Left kidney (tissue), 1 donor: ENCODE measurements at regions not wholly inside any gene's neighbourhood (a gene's known extent, or its start where the extent isn't known, plus 50 kb on each side); places are given as distances from the start of the nearest gene placed in this dataset.

Source experiments
- DNase-seq: peaks from one replicate; pipeline ENCODE4 v3.0.0-alpha.2; 2013

GRCh38 chr6:129778793-129779192 is 68.8 kb upstream of the ARHGAP18 start:
- no peak for DNase-seq

GRCh38 chr6:129777371-129777770 is 67.4 kb upstream of the ARHGAP18 start:
- DNase-seq, result no peak

- no peak for DNase-seq
Observed at GRCh38 chr6:129776542-129777330, 66.8 kb upstream of the ARHGAP18 start.

GRCh38 chr6:129774697-129775447 is 64.9 kb upstream of the ARHGAP18 start:
- peak; percentile 68 for DNase-seq

GRCh38 chr6:129773304-129773703 is 63.3 kb upstream of the ARHGAP18 start:
- no peak for DNase-seq

- DNase-seq, result no peak
Observed at GRCh38 chr6:129771678-129772077, 61.7 kb upstream of the ARHGAP18 start.

GRCh38 chr6:129767776-129768485 is 58.0 kb upstream of the ARHGAP18 start:
- DNase-seq, result no peak

GRCh38 chr6:129766959-129767728 is 57.2 kb upstream of the ARHGAP18 start:
- DNase-seq, result peak; percentile 55

GRCh38 chr6:129764761-129765407 is 54.9 kb upstream of the ARHGAP18 start:
- no peak for DNase-seq

- DNase-seq, result no peak
Observed at GRCh38 chr6:129759796-129760605, 50.0 kb upstream of the ARHGAP18 start.
